ENCODE measurements at regions not wholly inside any gene's neighbourhood (a gene's known extent, or its start where the extent isn't known, plus 50 kb on each side); places are given as distances from the start of the nearest gene placed in this dataset.
A peak's percentile ranks its signal among the peaks of the same experiment; 100 is the strongest.

GRCh38 chr4:56184214-56184613, 203.1 kb downstream of the AASDH start:
- no peak overlapping the region for H3K4me3 ChIP-seq (ENCODE audit: low read length)
- DNase-seq (ENCODE audit: low read depth): no peak
- no peak for TF ChIP-seq CTCF (conservative IDR thresholded peaks at IDR 0.05; ENCODE audit: low read length)

GRCh38 chr4:56183344-56183959, 203.8 kb downstream of the AASDH start:
- TF ChIP-seq CTCF (conservative IDR thresholded peaks at IDR 0.05; ENCODE audit: low read length): no peak
- H3K4me3 ChIP-seq (ENCODE audit: low read length): no peak overlapping the region
- no peak for DNase-seq (ENCODE audit: low read depth)

- no peak for DNase-seq (ENCODE audit: low read depth)
- no peak for TF ChIP-seq CTCF (conservative IDR thresholded peaks at IDR 0.05; ENCODE audit: low read length)
- H3K4me3 ChIP-seq (ENCODE audit: low read length): no peak overlapping the region
Measured at GRCh38 chr4:56182356-56182755, 204.9 kb downstream of the AASDH start.

GRCh38 chr4:56181140-56181953, 205.9 kb downstream of the AASDH start:
- DNase-seq (ENCODE audit: low read depth): peak; percentile 3
- TF ChIP-seq CTCF (conservative IDR thresholded peaks at IDR 0.05; ENCODE audit: low read length): no peak
- H3K4me3 ChIP-seq (ENCODE audit: low read length): no peak overlapping the region

- DNase-seq (ENCODE audit: low read depth): no peak
- TF ChIP-seq CTCF (conservative IDR thresholded peaks at IDR 0.05; ENCODE audit: low read length): no peak
- H3K4me3 ChIP-seq (ENCODE audit: low read length): no peak overlapping the region
Measured at GRCh38 chr4:56169061-56169460, 218.2 kb downstream of the AASDH start.

GRCh38 chr4:56164907-56165306, 216.2 kb downstream of the CEP135 start:
- TF ChIP-seq CTCF (conservative IDR thresholded peaks at IDR 0.05; ENCODE audit: low read length): no peak
- no peak for DNase-seq (ENCODE audit: low read depth)

GRCh38 chr4:56160636-56161035, 211.9 kb downstream of the CEP135 start:
- no peak overlapping the region for H3K4me3 ChIP-seq (ENCODE audit: low read length)
- DNase-seq (ENCODE audit: low read depth): no peak
- no peak for TF ChIP-seq CTCF (conservative IDR thresholded peaks at IDR 0.05; ENCODE audit: low read length)

More at GRCh38 chr4:56164907-56165306, 216.2 kb downstream of the CEP135 start:
- H3K4me3 ChIP-seq (ENCODE audit: low read length): no peak overlapping the region

Data from AG10803 (cell line).